ENCODE measurements at regions not wholly inside any gene's neighbourhood (a gene's known extent, or its start where the extent isn't known, plus 50 kb on each side); places are given as distances from the start of the nearest gene placed in this dataset.

DNA sequence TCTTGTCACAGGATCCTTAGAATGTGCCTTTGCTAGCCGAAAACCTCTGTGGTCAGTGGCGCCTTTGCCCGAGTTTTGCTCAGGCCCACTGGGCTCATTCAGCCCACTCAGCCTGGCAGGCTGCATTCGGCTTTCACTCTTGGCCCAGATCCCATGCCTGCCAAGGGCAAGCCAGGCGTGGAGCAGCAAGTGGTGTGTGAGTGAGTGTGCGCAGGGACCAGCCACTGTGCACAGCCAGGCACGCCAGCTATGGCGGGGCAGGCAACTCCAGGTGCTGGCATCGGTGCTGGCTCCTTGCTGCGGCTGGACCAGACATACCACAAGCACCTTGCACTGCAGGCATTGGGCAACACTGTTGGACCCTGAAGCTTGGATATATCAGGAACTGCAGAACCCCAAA, 1145.1 kb upstream of the NCAM2 start:
- Histone ChIP-seq H3K9me3 (no peaks in the 10 kb centered on the region), H3K27ac (no peak overlapping the region), H3K4me3 (no peak overlapping the region), H3K4me1 (no peaks in the 10 kb centered on the region), H3K27me3 (no peaks in the 10 kb centered on the region), H3K36me3 (no peaks in the 10 kb centered on the region)
- DNase-seq (peak; percentile 38), ATAC-seq (peak; percentile 32)
- TF ChIP-seq, protein P1, sequence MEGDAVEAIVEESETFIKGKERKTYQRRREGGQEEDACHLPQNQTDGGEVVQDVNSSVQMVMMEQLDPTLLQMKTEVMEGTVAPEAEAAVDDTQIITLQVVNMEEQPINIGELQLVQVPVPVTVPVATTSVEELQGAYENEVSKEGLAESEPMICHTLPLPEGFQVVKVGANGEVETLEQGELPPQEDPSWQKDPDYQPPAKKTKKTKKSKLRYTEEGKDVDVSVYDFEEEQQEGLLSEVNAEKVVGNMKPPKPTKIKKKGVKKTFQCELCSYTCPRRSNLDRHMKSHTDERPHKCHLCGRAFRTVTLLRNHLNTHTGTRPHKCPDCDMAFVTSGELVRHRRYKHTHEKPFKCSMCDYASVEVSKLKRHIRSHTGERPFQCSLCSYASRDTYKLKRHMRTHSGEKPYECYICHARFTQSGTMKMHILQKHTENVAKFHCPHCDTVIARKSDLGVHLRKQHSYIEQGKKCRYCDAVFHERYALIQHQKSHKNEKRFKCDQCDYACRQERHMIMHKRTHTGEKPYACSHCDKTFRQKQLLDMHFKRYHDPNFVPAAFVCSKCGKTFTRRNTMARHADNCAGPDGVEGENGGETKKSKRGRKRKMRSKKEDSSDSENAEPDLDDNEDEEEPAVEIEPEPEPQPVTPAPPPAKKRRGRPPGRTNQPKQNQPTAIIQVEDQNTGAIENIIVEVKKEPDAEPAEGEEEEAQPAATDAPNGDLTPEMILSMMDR (IDR thresholded peaks at IDR 0.05), result no peak
- intact Hi-C loops (cut with DNase I), result no loop called here

DNA sequence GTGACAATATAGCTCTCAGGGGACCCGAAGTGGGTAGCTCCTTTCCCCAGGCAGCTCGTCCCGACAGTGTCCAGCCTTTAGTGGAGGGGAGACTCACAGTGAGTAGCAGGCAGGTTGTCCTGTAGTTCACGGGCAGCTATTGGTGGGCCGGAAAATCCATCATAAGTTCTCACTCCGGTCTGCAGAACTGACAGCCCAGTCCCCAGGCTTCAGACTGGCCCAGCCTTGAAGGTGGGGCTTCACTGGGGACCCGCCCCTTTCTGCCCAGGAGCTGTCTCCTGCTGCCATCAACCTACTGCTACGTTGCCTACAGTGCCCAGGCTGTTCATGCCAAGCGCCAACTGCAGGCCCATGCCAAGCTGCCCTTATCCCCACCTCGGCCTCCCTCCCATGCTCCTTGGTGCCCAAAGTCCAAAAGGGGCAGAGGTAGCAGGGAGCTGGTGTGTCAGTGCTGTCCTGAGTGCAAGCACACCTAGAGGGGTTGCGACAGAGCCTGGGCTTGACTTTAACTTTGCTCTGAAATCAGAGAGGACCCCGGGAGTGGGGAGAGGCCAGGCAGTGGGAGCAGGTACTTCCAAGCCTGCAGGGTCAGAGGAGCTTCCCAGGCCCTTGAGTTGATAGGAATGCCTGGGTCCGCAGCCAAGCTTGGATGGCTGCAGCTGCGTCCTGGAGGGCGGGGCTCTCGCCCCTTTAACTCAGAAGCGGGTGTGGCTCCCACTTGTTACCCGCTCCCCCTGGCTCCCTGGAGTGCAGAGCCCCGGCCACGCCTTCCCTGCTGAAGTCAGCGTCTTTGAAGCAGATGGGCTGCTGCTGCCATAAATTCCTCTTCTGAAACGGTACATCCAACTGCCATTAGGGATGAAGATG, 1144.3 kb upstream of the NCAM2 start:
- Histone ChIP-seq H3K4me3 (no peak overlapping the region), H3K27ac (no peak overlapping the region), H3K27me3 (no peaks in the 10 kb centered on the region), H3K36me3 (no peaks in the 10 kb centered on the region), H3K4me1 (no peaks in the 10 kb centered on the region), H3K9me3 (no peaks in the 10 kb centered on the region)
- TF ChIP-seq, protein P1 (IDR thresholded peaks at IDR 0.05), result no peak
- DNase-seq (peak; percentile 47), ATAC-seq (peak; percentile 29)
- intact Hi-C loops (cut with DNase I), result no loop called here

GRCh38 chr21:19855522-19855921, 1142.7 kb upstream of the NCAM2 start:
- H3K27ac ChIP-seq, result no peak overlapping the region
- no peak overlapping the region for H3K4me3 ChIP-seq
- no peaks in the 10 kb centered on the region for H3K9me3 ChIP-seq
- DNase-seq, result no peak
- TF ChIP-seq, protein P1 (IDR thresholded peaks at IDR 0.05), result no peak
- H3K27me3 ChIP-seq, result no peaks in the 10 kb centered on the region
- ATAC-seq, result no peak
- H3K36me3 ChIP-seq, result no peaks in the 10 kb centered on the region
- intact Hi-C loops (cut with DNase I), result no loop called here
- H3K4me1 ChIP-seq, result no peaks in the 10 kb centered on the region

DNA sequence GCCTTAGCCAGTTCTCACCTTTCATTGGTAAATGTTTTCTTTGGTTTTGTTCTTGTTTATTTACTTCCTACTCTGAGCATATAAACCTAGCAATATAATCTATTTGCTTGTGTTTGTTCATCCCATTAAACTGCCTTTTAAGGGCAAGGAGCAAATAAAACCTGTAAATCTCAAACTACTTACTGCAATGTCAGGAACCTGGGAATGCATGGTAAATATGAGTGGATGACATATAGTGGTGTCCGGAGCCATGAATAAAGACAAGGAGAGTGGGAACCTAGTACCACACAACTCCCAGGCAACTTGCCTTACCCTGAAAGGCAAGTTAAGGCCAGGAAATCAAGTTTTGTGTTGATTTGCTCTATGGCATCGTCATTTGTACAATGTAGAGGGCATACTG, 1133.7 kb upstream of the NCAM2 start:
- Histone ChIP-seq H3K9me3 (no peaks in the 10 kb centered on the region), H3K36me3 (no peaks in the 10 kb centered on the region), H3K4me3 (no peak overlapping the region), H3K27ac (no peak overlapping the region), H3K27me3 (no peaks in the 10 kb centered on the region), H3K4me1 (no peaks in the 10 kb centered on the region)
- intact Hi-C loops (cut with DNase I), result no loop called here
- TF ChIP-seq, protein P1 (IDR thresholded peaks at IDR 0.05), result no peak
- DNase-seq (no peak), ATAC-seq (no peak)

DNA sequence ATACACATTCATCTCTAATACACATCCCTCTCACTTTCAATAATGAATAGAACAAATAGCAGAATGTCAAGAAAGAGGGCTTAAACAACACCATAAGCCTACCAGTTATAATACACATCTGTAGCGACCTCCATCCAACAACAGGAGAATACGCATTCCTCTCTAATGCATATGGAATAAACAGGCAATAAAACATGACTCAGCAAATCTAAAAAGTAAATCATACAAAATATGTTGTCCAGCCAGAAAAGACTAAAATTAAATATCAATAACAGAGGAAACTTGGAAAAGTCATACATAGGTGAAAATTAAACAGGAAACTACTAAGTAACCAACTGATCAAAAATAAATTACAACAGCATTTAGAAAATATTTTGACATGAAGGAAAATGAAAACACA, 1127.5 kb upstream of the NCAM2 start:
- ATAC-seq, result no peak
- intact Hi-C loops (cut with DNase I), result no loop called here
- Histone ChIP-seq H3K36me3 (no peaks in the 10 kb centered on the region), H3K4me3 (no peak overlapping the region), H3K27ac (no peak overlapping the region), H3K27me3 (no peaks in the 10 kb centered on the region), H3K4me1 (no peaks in the 10 kb centered on the region), H3K9me3 (no peaks in the 10 kb centered on the region)
- TF ChIP-seq, protein P1 (IDR thresholded peaks at IDR 0.05), result no peak
- no peak for DNase-seq
